Fibroblast of lung (primary cell): ENCODE measurements at regions not wholly inside any gene's neighbourhood (a gene's known extent, or its start where the extent isn't known, plus 50 kb on each side); places are given as distances from the start of the nearest gene placed in this dataset.

ENCODE experiments used
- DNase-seq, 2 donors: peaks; one replicate each; pipeline versions ENCODE4 v3.0.0 to v3.0.0-alpha.2; 2010; ENCODE audit warnings: low read depth in 2 of 2
- H2AFZ ChIP-seq: 2 replicates; pipeline ENCODE4 v1.5.1; 2012; ENCODE audit warnings: low read length, control low read depth, inconsistent platforms
- H3K27ac ChIP-seq: 2 replicates; pipeline ENCODE4 v1.5.1; 2011; ENCODE audit warnings: low read length, control low read depth; ENCODE audit not compliant: insufficient read depth
- H3K27me3 ChIP-seq: 2 replicates; pipeline ENCODE4 v1.5.1; 2011; ENCODE audit warnings: mild to moderate bottlenecking, low read length; ENCODE audit not compliant: control insufficient read depth, insufficient read depth
- H3K36me3 ChIP-seq: 2 replicates; pipeline ENCODE4 v1.5.1; 2011; ENCODE audit warnings: low read length; ENCODE audit not compliant: control insufficient read depth, insufficient read depth
- H3K4me1 ChIP-seq: 2 replicates; pipeline ENCODE4 v1.5.1; 2011; ENCODE audit warnings: low read length; ENCODE audit not compliant: control insufficient read depth, insufficient read depth; ENCODE audit errors: extremely low read depth
- H3K4me2 ChIP-seq: 2 replicates; pipeline ENCODE4 v1.5.1; 2011; ENCODE audit warnings: low read length, control low read depth; ENCODE audit not compliant: insufficient read depth; ENCODE audit errors: extremely low read depth
- H3K4me3 ChIP-seq, 4 experiments: fragments of 200-600 bp in 1 of 4; sonication (generic) in 1 of 4; replicated peaks in 1 of 4; 2 replicates each; pipeline ENCODE4 v1.5.1; 2011 to 2016; ENCODE audit warnings: low read length in 4 of 4, low read depth in 3 of 4, mild to moderate bottlenecking in 3 of 4, control low read depth in 2 of 4, inconsistent platforms in 1 of 4, mixed read lengths in 1 of 4; ENCODE audit not compliant: insufficient read depth in 1 of 4; ENCODE audit errors: control extremely low read depth in 1 of 4
- H3K79me2 ChIP-seq: 2 replicates; pipeline ENCODE4 v1.5.1; 2012; ENCODE audit warnings: mild to moderate bottlenecking, low read length, inconsistent platforms; ENCODE audit not compliant: control insufficient read depth, insufficient read depth
- H3K9ac ChIP-seq: 2 replicates; pipeline ENCODE4 v1.5.1; 2011; ENCODE audit warnings: mild to moderate bottlenecking, low read length, control low read depth; ENCODE audit not compliant: insufficient read depth
- H3K9me3 ChIP-seq: 2 replicates; pipeline ENCODE4 v1.5.1; 2012; ENCODE audit warnings: low read depth, low read length; ENCODE audit not compliant: control insufficient read depth, insufficient read depth
- H4K20me1 ChIP-seq: 2 replicates; pipeline ENCODE4 v1.5.1; 2011; ENCODE audit warnings: low read length; ENCODE audit not compliant: control insufficient read depth, insufficient read depth; ENCODE audit errors: extremely low read depth
- EZH2 ChIP-seq: IDR thresholded peaks from 2 replicates; pipeline ENCODE4 v1.5.1; 2012; ENCODE audit warnings: low read length, control low read depth, mild to moderate bottlenecking; ENCODE audit errors: missing control alignments
- TF ChIP-seq, protein P1 (sequence below), 2 donors: IDR thresholded peaks in 1 of 2; conservative IDR thresholded peaks in 1 of 2; 1 replicate in 1 of 2; 2 replicates in 1 of 2; pipeline ENCODE4 v1.5.1; 2011 to 2012; ENCODE audit warnings: low read length in 2 of 2, control low read depth in 1 of 2, inconsistent platforms in 1 of 2, low read depth in 1 of 2, mild to moderate bottlenecking in 1 of 2

DNA sequence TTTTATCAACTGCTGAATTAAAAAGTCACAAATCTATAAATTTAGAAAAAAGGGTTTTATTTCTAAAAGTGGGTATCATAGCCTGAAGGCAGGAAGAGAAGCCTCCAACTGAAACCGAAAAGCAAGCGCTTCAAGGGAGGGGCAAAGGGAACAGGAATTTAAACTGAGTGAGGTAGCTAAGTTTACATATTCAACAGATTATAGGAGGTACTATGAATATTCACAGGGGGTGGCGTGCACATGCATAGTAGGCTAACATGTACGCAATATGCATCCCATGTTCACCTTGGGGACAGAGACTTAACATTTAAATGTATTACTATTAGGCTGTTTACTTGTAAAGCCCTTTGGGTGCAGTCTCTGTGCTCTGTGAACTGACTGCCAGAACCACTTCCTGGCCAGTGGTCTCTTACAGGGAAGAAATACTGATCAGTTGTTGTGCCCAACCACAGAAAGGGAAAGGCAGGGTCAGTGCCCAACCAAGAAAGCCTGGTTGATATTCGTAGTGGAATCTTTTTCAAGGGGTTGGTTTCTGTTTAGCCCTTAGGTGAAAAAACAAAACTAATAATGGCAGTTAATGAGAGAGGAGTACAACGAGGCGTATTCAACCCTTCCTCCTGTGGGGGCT lies 168.7 kb upstream of the GALNTL6 start:
- no peaks in the 10 kb centered on the region for H3K79me2 ChIP-seq
- DNase-seq: no peak
- no peak overlapping the region for H3K9ac ChIP-seq
- H3K27ac ChIP-seq: no peak overlapping the region
- no peaks in the 10 kb centered on the region for H3K36me3 ChIP-seq
- H2AFZ ChIP-seq: no peak overlapping the region
- no peak overlapping the region for H3K4me3 ChIP-seq
- no peaks in the 10 kb centered on the region for H4K20me1 ChIP-seq
- no peaks in the 10 kb centered on the region for H3K4me1 ChIP-seq
- no peak for TF ChIP-seq EZH2
- TF ChIP-seq, protein P1, sequence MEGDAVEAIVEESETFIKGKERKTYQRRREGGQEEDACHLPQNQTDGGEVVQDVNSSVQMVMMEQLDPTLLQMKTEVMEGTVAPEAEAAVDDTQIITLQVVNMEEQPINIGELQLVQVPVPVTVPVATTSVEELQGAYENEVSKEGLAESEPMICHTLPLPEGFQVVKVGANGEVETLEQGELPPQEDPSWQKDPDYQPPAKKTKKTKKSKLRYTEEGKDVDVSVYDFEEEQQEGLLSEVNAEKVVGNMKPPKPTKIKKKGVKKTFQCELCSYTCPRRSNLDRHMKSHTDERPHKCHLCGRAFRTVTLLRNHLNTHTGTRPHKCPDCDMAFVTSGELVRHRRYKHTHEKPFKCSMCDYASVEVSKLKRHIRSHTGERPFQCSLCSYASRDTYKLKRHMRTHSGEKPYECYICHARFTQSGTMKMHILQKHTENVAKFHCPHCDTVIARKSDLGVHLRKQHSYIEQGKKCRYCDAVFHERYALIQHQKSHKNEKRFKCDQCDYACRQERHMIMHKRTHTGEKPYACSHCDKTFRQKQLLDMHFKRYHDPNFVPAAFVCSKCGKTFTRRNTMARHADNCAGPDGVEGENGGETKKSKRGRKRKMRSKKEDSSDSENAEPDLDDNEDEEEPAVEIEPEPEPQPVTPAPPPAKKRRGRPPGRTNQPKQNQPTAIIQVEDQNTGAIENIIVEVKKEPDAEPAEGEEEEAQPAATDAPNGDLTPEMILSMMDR (conservative IDR thresholded peaks at IDR 0.05 in 1 of 2, IDR thresholded peaks at IDR 0.05 in 1 of 2; ENCODE audit: low read depth in 1 of 2, low read length in 2 of 2): no peak
- H3K27me3 ChIP-seq: no peaks in the 10 kb centered on the region
- H3K9me3 ChIP-seq: no peaks in the 10 kb centered on the region
- H3K4me2 ChIP-seq: no peak overlapping the region

DNA sequence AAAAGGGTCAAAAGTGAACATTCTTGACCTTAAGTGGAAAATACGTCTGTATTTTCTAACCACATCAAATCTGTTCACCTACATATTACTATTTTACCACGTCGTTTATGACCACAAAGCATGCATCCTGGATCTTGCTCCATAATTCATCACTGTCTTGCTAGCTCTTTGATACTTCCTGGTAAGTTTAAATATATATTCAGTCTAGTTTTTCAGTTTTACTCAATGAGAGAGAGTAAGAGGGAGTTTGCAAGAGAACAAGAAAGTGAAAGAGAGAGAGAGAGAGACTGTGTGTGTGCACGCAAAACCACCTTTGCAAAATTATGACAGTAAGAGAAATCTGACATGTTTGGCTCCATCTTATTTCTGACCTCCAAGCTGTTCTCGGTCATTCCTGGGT lies 173.7 kb upstream of the GALNTL6 start:
- Histone ChIP-seq H3K36me3 (no peaks in the 10 kb centered on the region), H3K9me3 (no peaks in the 10 kb centered on the region), H3K4me3 (no peak overlapping the region), H4K20me1 (no peaks in the 10 kb centered on the region), H2AFZ (no peak overlapping the region), H3K27me3 (no peaks in the 10 kb centered on the region), H3K4me2 (no peak overlapping the region), H3K27ac (no peak overlapping the region), H3K9ac (no peak overlapping the region), H3K79me2 (no peaks in the 10 kb centered on the region), H3K4me1 (no peaks in the 10 kb centered on the region)
- no peak for DNase-seq
- TF ChIP-seq, protein P1 (conservative IDR thresholded peaks at IDR 0.05 in 1 of 2, IDR thresholded peaks at IDR 0.05 in 1 of 2; ENCODE audit: low read depth in 1 of 2, low read length in 2 of 2): no peak
- TF ChIP-seq EZH2: no peak

DNA sequence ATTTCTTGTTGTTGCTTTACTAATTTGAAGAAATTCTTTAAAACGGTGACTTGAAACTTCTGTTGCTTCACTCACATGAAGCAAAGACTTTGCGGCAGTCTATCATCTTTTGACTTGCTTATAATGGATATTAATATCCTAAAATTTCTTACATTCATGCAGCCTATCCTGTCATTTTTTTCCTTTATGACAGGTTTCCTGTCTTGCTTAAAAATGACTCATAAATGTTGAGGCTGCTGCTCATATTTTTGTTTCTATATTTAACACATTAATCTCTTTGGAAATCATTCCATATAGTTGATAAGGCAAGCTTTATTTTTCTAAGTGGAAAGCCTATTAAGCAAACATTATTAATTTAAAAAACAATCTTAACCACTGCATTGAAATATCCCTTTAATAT lies 176.6 kb upstream of the GALNTL6 start:
- Histone ChIP-seq H3K4me2 (no peak overlapping the region), H3K36me3 (no peaks in the 10 kb centered on the region), H2AFZ (no peak overlapping the region), H3K9ac (no peak overlapping the region), H4K20me1 (no peaks in the 10 kb centered on the region), H3K27ac (no peak overlapping the region), H3K9me3 (no peaks in the 10 kb centered on the region), H3K4me3 (no peak overlapping the region), H3K27me3 (no peaks in the 10 kb centered on the region), H3K4me1 (no peaks in the 10 kb centered on the region), H3K79me2 (no peaks in the 10 kb centered on the region)
- no peak for TF ChIP-seq EZH2
- TF ChIP-seq, protein P1 (conservative IDR thresholded peaks at IDR 0.05 in 1 of 2, IDR thresholded peaks at IDR 0.05 in 1 of 2; ENCODE audit: low read depth in 1 of 2, low read length in 2 of 2): no peak
- DNase-seq: no peak
